Central memory CD8-positive, alpha-beta T cell (primary cell): ENCODE measurements at regions not wholly inside any gene's neighbourhood (a gene's known extent, or its start where the extent isn't known, plus 50 kb on each side); places are given as distances from the start of the nearest gene placed in this dataset.
"Not testable (repeated sequence)": the region's sequence is repeated elsewhere in the genome, so short reads cannot be mapped to it uniquely, and the experiment has no call there.

Experiments used
- ATAC-seq: fragments of 150-1000 bp; cut with Tn5 transposase; replicated peaks from 2 replicates; pipeline ENCODE4 v1.10.0; 2022; ENCODE audit warnings: mild to moderate bottlenecking, moderate FRiP score, moderate number of reproducible peaks; ENCODE audit not compliant: poor library complexity, severe bottlenecking; ENCODE audit errors: extremely low read depth
- DNase-seq, 2 donors: peaks; one replicate each; pipeline ENCODE4 v3.0.0; 2021; ENCODE audit warnings: low spot score in 2 of 2
- H3K27ac Mint-ChIP-seq: one replicate; pipeline ENCODE4 v1.8.0; 2022; ENCODE audit warnings: low read depth, mild to moderate bottlenecking, moderate library complexity, mixed read lengths
- H3K27me3 Mint-ChIP-seq: one replicate; pipeline ENCODE4 v1.8.0; 2022; ENCODE audit warnings: mixed read lengths
- H3K36me3 Mint-ChIP-seq: one replicate; pipeline ENCODE4 v1.8.0; 2022; ENCODE audit warnings: mild to moderate bottlenecking, moderate library complexity, mixed read lengths; ENCODE audit not compliant: insufficient read depth
- H3K4me1 Mint-ChIP-seq: one replicate; pipeline ENCODE4 v1.8.0; 2022; ENCODE audit warnings: mixed read lengths
- H3K4me3 Mint-ChIP-seq: one replicate; pipeline ENCODE4 v1.8.0; 2022; ENCODE audit warnings: mild to moderate bottlenecking, moderate library complexity, mixed read lengths
- H3K9me3 Mint-ChIP-seq: one replicate; pipeline ENCODE4 v1.8.0; 2022; ENCODE audit warnings: mixed read lengths

- Mint-ChIP-seq H3K36me3 (no peaks in the 10 kb centered on the region), H3K27ac (no peak overlapping the region)
These were observed 73.2 kb upstream of the CITED2 start for GRCh38 chr6:139447656-139447975.

GRCh38 chr6:139446768-139447655, 72.6 kb upstream of the CITED2 start:
- no peak for ATAC-seq
- Mint-ChIP-seq H3K27ac (no peak overlapping the region), H3K4me3 (no peak overlapping the region), H3K27me3 (no peaks in the 10 kb centered on the region), H3K36me3 (no peaks in the 10 kb centered on the region), H3K4me1 (no peaks in the 10 kb centered on the region), H3K9me3 (no peaks in the 10 kb centered on the region)
- no peak for DNase-seq

More at GRCh38 chr6:139447656-139447975, 73.2 kb upstream of the CITED2 start:
- Mint-ChIP-seq H3K4me3 (no peak overlapping the region), H3K27me3 (no peaks in the 10 kb centered on the region), H3K4me1 (no peaks in the 10 kb centered on the region), H3K9me3 (no peaks in the 10 kb centered on the region)
- DNase-seq (no peak), ATAC-seq (no peak)

GRCh38 chr6:139446138-139446715, 71.8 kb upstream of the CITED2 start:
- DNase-seq (no peak), ATAC-seq (no peak)
- H3K36me3 Mint-ChIP-seq, result no peaks in the 10 kb centered on the region
- H3K9me3 Mint-ChIP-seq, result no peaks in the 10 kb centered on the region
- no peaks in the 10 kb centered on the region for H3K27me3 Mint-ChIP-seq
- H3K4me3 Mint-ChIP-seq, result no peak overlapping the region
- H3K4me1 Mint-ChIP-seq, result no peaks in the 10 kb centered on the region
- H3K27ac Mint-ChIP-seq, result no peak overlapping the region

GRCh38 chr6:139444273-139444787, 69.9 kb upstream of the CITED2 start:
- H3K4me3 Mint-ChIP-seq, H3K27me3 Mint-ChIP-seq, DNase-seq, H3K36me3 Mint-ChIP-seq, H3K9me3 Mint-ChIP-seq, ATAC-seq, H3K4me1 Mint-ChIP-seq, H3K27ac Mint-ChIP-seq: not testable (repeated sequence)

GRCh38 chr6:139443231-139444112, 69.0 kb upstream of the CITED2 start:
- Mint-ChIP-seq H3K27ac (no peak overlapping the region), H3K27me3 (no peaks in the 10 kb centered on the region), H3K9me3 (no peaks in the 10 kb centered on the region), H3K4me1 (no peaks in the 10 kb centered on the region), H3K4me3 (no peak overlapping the region), H3K36me3 (no peaks in the 10 kb centered on the region)
- DNase-seq (no peak), ATAC-seq (no peak)

- Mint-ChIP-seq H3K36me3 (no peaks in the 10 kb centered on the region), H3K27ac (no peak overlapping the region), H3K9me3 (no peaks in the 10 kb centered on the region), H3K4me3 (no peak overlapping the region), H3K27me3 (no peaks in the 10 kb centered on the region), H3K4me1 (no peaks in the 10 kb centered on the region)
- DNase-seq (no peak), ATAC-seq (no peak)
These were observed 67.8 kb upstream of the CITED2 start for GRCh38 chr6:139442188-139442671.

GRCh38 chr6:139439349-139439748, 64.9 kb upstream of the CITED2 start:
- Mint-ChIP-seq H3K27ac (peak overlapping the region; percentile 23), H3K4me1 (no peaks in the 10 kb centered on the region), H3K4me3 (no peak overlapping the region), H3K36me3 (no peaks in the 10 kb centered on the region), H3K27me3 (no peaks in the 10 kb centered on the region), H3K9me3 (no peaks in the 10 kb centered on the region)
- DNase-seq, result no peak
- no peak for ATAC-seq

- Mint-ChIP-seq H3K4me3 (no peak overlapping the region), H3K27me3 (no peaks in the 10 kb centered on the region), H3K36me3 (no peaks in the 10 kb centered on the region), H3K4me1 (no peaks in the 10 kb centered on the region), H3K9me3 (no peaks in the 10 kb centered on the region), H3K27ac (peak overlapping the region; percentile 23)
- no peak for ATAC-seq
- no peak for DNase-seq
These were observed 64.3 kb upstream of the CITED2 start for GRCh38 chr6:139438775-139439174.

- H3K36me3 Mint-ChIP-seq, result no peaks in the 10 kb centered on the region
- DNase-seq (no peak), ATAC-seq (no peak)
- H3K4me3 Mint-ChIP-seq, result no peak overlapping the region
- peaks cover 5% of the 10 kb centered on the region for H3K4me1 Mint-ChIP-seq
- no peak overlapping the region for H3K27ac Mint-ChIP-seq
- no peaks in the 10 kb centered on the region for H3K9me3 Mint-ChIP-seq
- H3K27me3 Mint-ChIP-seq, result no peaks in the 10 kb centered on the region
These were observed 62.5 kb upstream of the CITED2 start for GRCh38 chr6:139436957-139437348.

GRCh38 chr6:139436200-139436956, 61.9 kb upstream of the CITED2 start:
- H3K27me3 Mint-ChIP-seq, result no peaks in the 10 kb centered on the region
- peaks cover 5% of the 10 kb centered on the region for H3K4me1 Mint-ChIP-seq
- DNase-seq, result no peak
- H3K4me3 Mint-ChIP-seq, result no peak overlapping the region
- no peaks in the 10 kb centered on the region for H3K36me3 Mint-ChIP-seq
- H3K27ac Mint-ChIP-seq, result no peak overlapping the region
- ATAC-seq, result no peak
- no peaks in the 10 kb centered on the region for H3K9me3 Mint-ChIP-seq

- Mint-ChIP-seq H3K4me1 (peaks cover 5% of the 10 kb centered on the region), H3K27me3 (no peaks in the 10 kb centered on the region), H3K9me3 (no peaks in the 10 kb centered on the region), H3K27ac (no peak overlapping the region), H3K36me3 (no peaks in the 10 kb centered on the region), H3K4me3 (no peak overlapping the region)
- DNase-seq (no peak), ATAC-seq (no peak)
These were observed 59.4 kb upstream of the CITED2 start for GRCh38 chr6:139433631-139434419.
